NCI-H2107 (cell line): ENCODE measurements at regions not wholly inside any gene's neighbourhood (a gene's known extent, or its start where the extent isn't known, plus 50 kb on each side); places are given as distances from the start of the nearest gene placed in this dataset.
"Not testable (repeated sequence)": the region's sequence is repeated elsewhere in the genome, so short reads cannot be mapped to it uniquely, and the experiment has no call there.

Experiments used
- DNase-seq: peaks from one replicate; lab custom pipeline; 2025; lab: John Stamatoyannopoulos, UW

DNA sequence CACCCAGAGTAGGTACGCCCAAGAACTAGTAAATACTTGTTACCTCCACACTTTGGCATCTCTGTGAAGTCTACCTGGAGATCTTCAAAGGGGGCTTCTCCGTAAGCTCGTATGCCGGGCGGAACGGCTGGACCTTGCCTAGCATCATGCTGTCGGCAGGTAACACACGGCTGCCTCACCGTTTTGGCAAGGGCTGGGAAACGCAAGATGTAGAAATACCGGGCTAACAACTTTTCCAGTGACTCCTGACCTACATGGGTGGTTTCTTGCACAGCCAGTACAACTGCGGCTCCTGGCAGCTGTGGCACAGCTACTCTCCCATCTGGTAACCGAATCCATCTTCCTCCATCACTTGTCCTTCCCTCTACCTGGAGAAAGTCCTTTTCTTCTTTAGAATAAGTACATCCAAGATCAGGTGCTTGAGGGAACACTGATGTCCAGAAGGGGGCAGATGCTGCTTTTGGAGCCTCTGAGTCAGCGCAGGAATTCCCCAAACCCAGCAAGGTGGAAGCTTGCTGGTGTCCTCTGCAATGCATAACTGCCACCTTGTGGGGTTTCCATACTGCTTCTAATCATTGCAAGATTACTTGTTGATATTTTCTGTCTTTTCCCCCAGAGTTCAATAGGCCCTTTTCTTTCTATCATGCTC lies 59.7 kb upstream of the FRG2C start:
- not testable (repeated sequence) for DNase-seq

DNA sequence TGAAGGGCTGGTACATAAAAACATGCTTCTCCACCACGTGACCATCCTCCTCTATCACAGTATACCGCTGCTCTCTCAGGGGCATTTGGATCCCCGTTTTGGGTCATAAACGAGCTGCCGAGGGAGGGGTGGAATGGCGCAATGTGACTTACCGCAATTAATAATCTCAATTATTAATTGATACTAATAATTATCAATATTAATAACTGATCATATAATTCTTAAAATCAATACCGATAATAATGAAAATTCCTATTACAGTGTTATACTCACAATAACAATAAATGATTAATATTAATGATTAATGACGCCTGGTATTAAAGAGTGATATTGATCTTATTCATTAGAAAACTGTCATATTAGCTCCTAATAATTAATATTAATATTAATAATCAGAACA lies 56.1 kb upstream of the FRG2C start:
- DNase-seq: not testable (repeated sequence)

DNA sequence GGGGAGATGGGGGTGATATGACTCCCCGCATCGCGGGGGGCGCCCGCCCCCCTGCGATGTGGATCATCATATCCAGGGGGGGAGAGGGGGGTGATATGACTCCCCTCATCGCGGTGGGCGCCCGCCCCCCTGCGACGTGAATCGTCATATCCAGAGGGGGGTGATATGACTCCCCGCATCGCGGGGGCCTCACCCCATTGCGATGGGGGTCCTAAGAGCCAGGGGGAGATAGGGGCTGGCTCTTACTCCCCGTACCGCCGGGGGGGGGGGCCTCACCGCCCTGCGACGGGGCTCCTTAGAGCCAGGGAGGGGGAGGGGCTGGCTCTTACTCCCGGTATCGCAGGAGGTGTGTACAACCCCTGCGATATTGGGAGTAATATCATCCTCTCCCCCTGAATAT lies 54.5 kb upstream of the FRG2C start:
- not testable (repeated sequence) for DNase-seq

DNA sequence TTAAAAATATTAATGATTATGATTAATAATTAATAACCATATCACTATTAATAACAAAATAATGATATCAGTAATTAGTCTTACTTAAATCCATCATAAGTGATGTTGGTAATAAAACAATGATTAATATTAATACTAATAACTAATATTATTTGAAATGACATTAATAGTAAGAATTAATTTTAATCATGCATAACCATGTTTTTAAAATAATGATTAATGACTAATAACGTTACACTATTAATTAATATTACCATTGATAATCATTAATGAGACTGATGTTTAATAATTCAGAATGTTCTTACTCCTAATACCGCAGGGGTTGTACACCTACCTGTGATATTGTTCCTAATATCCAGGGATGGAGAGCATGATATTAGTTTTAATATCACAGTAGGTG lies 53.4 kb upstream of the FRG2C start:
- DNase-seq: no peak

DNA sequence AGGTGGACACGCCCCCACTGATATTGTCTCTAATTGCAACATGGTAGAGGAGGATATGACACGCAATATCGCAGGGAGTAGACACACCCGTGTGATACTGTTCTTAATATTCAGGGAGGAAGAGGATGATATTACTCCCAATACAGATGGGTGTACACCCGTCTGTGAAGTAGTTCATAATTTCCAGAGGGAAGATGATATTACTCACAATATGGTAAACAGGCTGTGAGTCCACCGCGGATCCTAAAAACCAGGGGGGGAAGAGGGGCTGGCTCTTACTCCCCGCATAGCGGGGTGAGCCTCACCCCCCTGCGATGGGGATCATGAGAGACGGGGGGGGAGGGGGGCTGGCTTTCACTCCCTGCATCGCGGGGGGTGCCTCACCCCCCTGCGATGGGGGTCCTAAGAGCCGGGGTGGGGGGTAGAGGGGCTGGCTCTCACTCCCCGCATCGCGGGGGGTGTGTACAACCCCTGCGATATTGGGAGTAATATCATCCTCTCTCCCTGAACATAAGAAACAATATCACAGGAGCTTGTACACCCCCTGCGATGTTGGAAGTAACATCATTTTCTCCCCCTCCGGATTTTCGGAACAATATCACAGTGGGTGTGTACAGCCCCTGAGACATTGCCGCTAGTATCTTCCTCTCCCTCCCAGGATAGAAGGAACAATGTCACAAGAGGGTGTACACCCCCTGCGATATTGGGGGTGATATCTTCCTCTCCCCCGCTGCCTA lies 52.2 kb upstream of the FRG2C start:
- DNase-seq: not testable (repeated sequence)
